ENCODE measurements at regions not wholly inside any gene's neighbourhood (a gene's known extent, or its start where the extent isn't known, plus 50 kb on each side); places are given as distances from the start of the nearest gene placed in this dataset.

GRCh38 chr2:76128622-76129021, 417.9 kb upstream of the GCFC2 start:
- no peak overlapping the region for H3K9ac ChIP-seq

GRCh38 chr2:76120176-76120575, 409.5 kb upstream of the GCFC2 start:
- Histone ChIP-seq H3K36me3 (no peaks in the 10 kb centered on the region), H3K4me1 (peaks cover 0 to 19% (median 0%) of the 10 kb centered on the region in 10 experiments; a peak in 4 of 20 replicates), H3K4me3 (no peak overlapping the region), H3K9ac (no peak overlapping the region), H3K4me2 (peak overlapping the region in 2 of 11 experiments; percentile 47 to 63; a peak in 4 of 22 replicates), H4K20me1 (no peaks in the 10 kb centered on the region), H3K9me3 (replicated peaks in 1 of 11) (0 out of 22 replicates have a peak, but pooled peaks cover 0 to 3% (median 0%) of the 10 kb centered on the region in 11 experiments), H3K27me3 (no peaks in the 10 kb centered on the region), H3K27ac (peak overlapping the region in 2 of 11 experiments; percentile 42 to 45; a peak in 3 of 22 replicates)
- TF ChIP-seq Cebpa-rat (IDR thresholded peaks at IDR 0.05) = no peak

More at GRCh38 chr2:76128622-76129021, 417.9 kb upstream of the GCFC2 start:
- Histone ChIP-seq H4K20me1 (no peaks in the 10 kb centered on the region), H3K27me3 (no peaks in the 10 kb centered on the region), H3K9me3 (replicated peaks in 1 of 11) (no peaks in the 10 kb centered on the region), H3K4me2 (no peak overlapping the region), H3K36me3 (no peaks in the 10 kb centered on the region), H3K4me1 (peaks cover 0 to 26% (median 0%) of the 10 kb centered on the region in 10 experiments; a peak in 5 of 20 replicates), H3K4me3 (no peak overlapping the region), H3K27ac (no peak overlapping the region)
- no peak for TF ChIP-seq Cebpa-rat (IDR thresholded peaks at IDR 0.05)

DNA sequence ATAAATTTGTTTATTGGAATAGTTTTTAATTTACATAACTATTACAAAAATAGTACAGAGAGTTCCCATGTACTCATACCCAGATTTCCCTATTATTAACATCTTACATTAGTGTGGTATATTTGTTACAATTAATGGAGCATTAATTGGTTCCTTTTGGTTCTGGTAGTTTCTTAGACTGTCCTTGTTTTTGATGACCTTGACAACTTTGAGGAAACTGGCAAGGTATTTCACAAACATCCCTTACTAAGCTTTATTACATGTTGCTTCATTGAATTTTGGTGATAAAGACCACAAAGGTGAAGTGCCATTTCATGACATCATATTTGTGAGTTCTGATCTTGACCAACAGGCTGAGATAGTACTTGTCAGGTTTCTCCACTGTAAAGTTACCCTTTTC, 379.0 kb upstream of the GCFC2 start:
- Histone ChIP-seq H3K9me3 (replicated peaks in 1 of 11) (no peaks in the 10 kb centered on the region), H3K9ac (no peak overlapping the region), H3K4me2 (no peak overlapping the region), H3K4me1 (no peaks in the 10 kb centered on the region), H3K36me3 (no peaks in the 10 kb centered on the region), H4K20me1 (no peaks in the 10 kb centered on the region), H3K27ac (no peak overlapping the region), H3K4me3 (no peak overlapping the region), H3K27me3 (no peaks in the 10 kb centered on the region)
- no peak for TF ChIP-seq Cebpa-rat (IDR thresholded peaks at IDR 0.05)

- no peak for TF ChIP-seq Cebpa-rat (IDR thresholded peaks at IDR 0.05)
- no peaks in the 10 kb centered on the region for H3K27me3 ChIP-seq
- no peak overlapping the region for H3K27ac ChIP-seq
- H3K4me3 ChIP-seq = no peak overlapping the region
- no peaks in the 10 kb centered on the region for H4K20me1 ChIP-seq
- 0 out of 20 replicates have a peak, but pooled peaks cover 0 to 5% (median 0%) of the 10 kb centered on the region in 10 experiments for H3K4me1 ChIP-seq
- no peak overlapping the region for H3K9ac ChIP-seq
- H3K36me3 ChIP-seq = no peaks in the 10 kb centered on the region
- no peak overlapping the region for H3K4me2 ChIP-seq
- H3K9me3 ChIP-seq (replicated peaks in 1 of 11) = no peaks in the 10 kb centered on the region
These were observed 372.5 kb upstream of the GCFC2 start for GRCh38 chr2:76083248-76083647.

- no peak overlapping the region for H3K27ac ChIP-seq
- H3K9ac ChIP-seq = no peak overlapping the region
- no peak overlapping the region for H3K4me3 ChIP-seq
- H3K4me1 ChIP-seq = 0 out of 20 replicates have a peak, but pooled peaks cover 0 to 5% (median 0%) of the 10 kb centered on the region in 10 experiments
- no peaks in the 10 kb centered on the region for H3K9me3 ChIP-seq (replicated peaks in 1 of 11)
- H3K27me3 ChIP-seq = no peaks in the 10 kb centered on the region
- no peaks in the 10 kb centered on the region for H4K20me1 ChIP-seq
- TF ChIP-seq Cebpa-rat (IDR thresholded peaks at IDR 0.05) = no peak
- H3K36me3 ChIP-seq = no peaks in the 10 kb centered on the region
- no peak overlapping the region for H3K4me2 ChIP-seq
These were observed 371.8 kb upstream of the GCFC2 start for GRCh38 chr2:76082509-76082908.

DNA sequence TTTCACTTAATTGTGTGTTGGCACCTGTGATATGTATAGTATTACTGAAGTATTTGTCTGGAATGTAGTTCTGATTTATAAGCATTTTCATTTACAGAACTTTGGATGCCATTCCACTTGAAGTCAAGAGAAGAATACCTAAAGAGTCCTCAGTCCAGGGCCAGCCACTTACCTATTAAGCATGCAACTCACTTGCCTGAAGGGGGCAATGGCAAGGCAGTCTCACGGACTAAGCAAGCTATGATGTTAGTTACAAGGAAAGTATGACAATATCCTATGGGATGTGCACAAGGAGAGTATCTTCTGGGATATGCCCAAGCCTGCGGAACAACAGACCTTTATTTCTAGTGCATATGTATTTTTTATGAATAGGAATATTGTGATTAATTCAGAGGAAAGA, 369.4 kb upstream of the GCFC2 start:
- no peak overlapping the region for H3K27ac ChIP-seq
- H3K9ac ChIP-seq = no peak overlapping the region
- no peaks in the 10 kb centered on the region for H4K20me1 ChIP-seq
- TF ChIP-seq Cebpa-rat (IDR thresholded peaks at IDR 0.05) = no peak
- no peaks in the 10 kb centered on the region for H3K9me3 ChIP-seq (replicated peaks in 1 of 11)
- no peak overlapping the region for H3K4me3 ChIP-seq
- H3K27me3 ChIP-seq = no peaks in the 10 kb centered on the region
- no peaks in the 10 kb centered on the region for H3K36me3 ChIP-seq
- 0 out of 20 replicates have a peak, but pooled peaks cover 0 to 5% (median 0%) of the 10 kb centered on the region in 10 experiments for H3K4me1 ChIP-seq
- no peak overlapping the region for H3K4me2 ChIP-seq

DNA sequence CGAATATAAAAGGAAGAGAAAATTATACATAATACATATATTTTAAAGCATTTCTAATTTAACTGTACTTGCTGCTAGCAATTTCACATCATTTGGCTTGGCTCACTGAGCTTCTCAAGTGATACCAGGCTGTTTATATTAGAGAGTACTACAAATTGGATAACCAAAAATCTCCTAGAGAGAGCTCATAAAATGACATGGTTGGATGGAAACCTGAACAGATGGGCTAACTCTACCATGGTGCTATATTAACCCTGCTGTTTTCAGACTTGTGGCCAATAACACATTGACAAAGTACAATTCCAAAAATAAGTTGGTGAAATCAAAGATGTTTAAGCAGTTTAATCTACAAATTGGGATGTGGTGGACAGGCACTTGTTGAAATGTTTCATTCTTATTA, 364.4 kb upstream of the GCFC2 start:
- Histone ChIP-seq H3K9me3 (replicated peaks in 1 of 11) (peaks cover 0 to 4% (median 0%) of the 10 kb centered on the region in 11 experiments; a peak in 3 of 22 replicates), H3K4me3 (no peak overlapping the region), H3K4me1 (no peaks in the 10 kb centered on the region), H3K27me3 (no peaks in the 10 kb centered on the region), H3K4me2 (no peak overlapping the region), H3K27ac (no peak overlapping the region), H3K9ac (no peak overlapping the region), H3K36me3 (no peaks in the 10 kb centered on the region), H4K20me1 (no peaks in the 10 kb centered on the region)
- TF ChIP-seq Cebpa-rat (IDR thresholded peaks at IDR 0.05) = no peak

GRCh38 chr2:76073992-76074604, 363.4 kb upstream of the GCFC2 start:
- Histone ChIP-seq H3K27me3 (no peaks in the 10 kb centered on the region), H3K4me2 (no peak overlapping the region), H4K20me1 (no peaks in the 10 kb centered on the region), H3K9ac (no peak overlapping the region), H3K27ac (no peak overlapping the region), H3K4me1 (no peaks in the 10 kb centered on the region), H3K9me3 (replicated peaks in 1 of 11) (peaks cover 0 to 8% (median 8%) of the 10 kb centered on the region in 11 experiments; a peak in 13 of 22 replicates), H3K4me3 (no peak overlapping the region), H3K36me3 (no peaks in the 10 kb centered on the region)
- TF ChIP-seq Cebpa-rat (IDR thresholded peaks at IDR 0.05) = no peak

GRCh38 chr2:76050196-76050595, 339.5 kb upstream of the GCFC2 start:
- Histone ChIP-seq H3K27ac (no peak overlapping the region; a peak in 1 of 22 replicates), H3K9me3 (replicated peaks in 1 of 11) (peaks cover 15 to 35% (median 22%) of the 10 kb centered on the region in 11 experiments), H3K27me3 (no peaks in the 10 kb centered on the region), H3K9ac (no peak overlapping the region), H4K20me1 (no peaks in the 10 kb centered on the region), H3K4me1 (peaks cover 0 to 16% (median 0%) of the 10 kb centered on the region in 10 experiments; a peak in 4 of 20 replicates), H3K4me3 (no peak overlapping the region), H3K4me2 (no peak overlapping the region), H3K36me3 (no peaks in the 10 kb centered on the region)
- no peak for TF ChIP-seq Cebpa-rat (IDR thresholded peaks at IDR 0.05)

DNA sequence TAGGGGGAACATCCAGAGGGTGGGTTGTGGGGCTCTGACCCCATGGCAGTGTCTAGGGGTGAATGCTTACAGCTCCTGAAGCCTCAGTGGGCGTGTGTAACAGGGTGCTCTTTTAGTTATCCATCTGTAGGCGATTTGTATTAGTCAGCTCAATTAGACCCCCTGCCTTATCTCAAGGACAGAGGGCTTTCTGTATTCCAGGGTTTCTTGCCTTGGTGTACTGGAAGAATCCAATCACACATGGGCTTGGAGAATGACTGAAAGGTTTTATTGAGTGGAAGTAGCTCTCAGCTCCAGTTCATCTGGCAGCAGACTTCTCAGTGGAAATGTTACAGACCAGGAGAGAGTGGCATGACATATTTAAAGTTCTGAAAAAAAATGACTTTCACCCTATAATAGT, 334.0 kb upstream of the GCFC2 start:
- Histone ChIP-seq H3K9ac (no peak overlapping the region), H3K4me1 (no peaks in the 10 kb centered on the region), H3K4me2 (no peak overlapping the region), H3K4me3 (no peak overlapping the region), H3K27ac (no peak overlapping the region), H3K36me3 (no peaks in the 10 kb centered on the region), H3K27me3 (no peaks in the 10 kb centered on the region), H4K20me1 (no peaks in the 10 kb centered on the region), H3K9me3 (replicated peaks in 1 of 11) (peaks cover 4 to 31% (median 9%) of the 10 kb centered on the region in 11 experiments; a peak in 15 of 22 replicates)
- no peak for TF ChIP-seq Cebpa-rat (IDR thresholded peaks at IDR 0.05)
